ENCODE measurements at regions not wholly inside any gene's neighbourhood (a gene's known extent, or its start where the extent isn't known, plus 50 kb on each side); places are given as distances from the start of the nearest gene placed in this dataset.
"Not testable (repeated sequence)": the region's sequence is repeated elsewhere in the genome, so short reads cannot be mapped to it uniquely, and the experiment has no call there.

DNA sequence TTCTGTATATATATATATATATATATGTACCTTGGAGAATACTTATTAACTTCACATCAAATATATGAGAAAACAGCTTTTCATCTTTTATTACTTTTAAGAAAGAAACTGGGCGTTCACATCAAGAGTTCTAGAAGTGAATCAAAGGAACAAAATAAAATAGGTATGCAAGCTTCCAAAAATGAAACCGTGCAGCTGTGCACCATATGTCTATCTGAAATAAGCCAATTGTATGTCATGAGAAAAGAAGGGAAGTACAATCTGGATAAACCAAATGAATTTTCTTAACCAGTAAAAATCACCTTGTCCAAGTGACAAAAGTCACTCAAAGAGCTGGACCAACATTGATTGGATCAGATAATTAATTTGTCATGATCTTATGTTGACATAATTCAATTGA is 405.4 kb upstream of the TECRL start:
- Histone ChIP-seq H3K9ac (ENCODE audit: low read depth, low read length) (no peak overlapping the region), H3K27me3 (ENCODE audit: insufficient read depth, low read length, poor library complexity) (no peaks in the 10 kb centered on the region), H2AFZ (ENCODE audit: low read depth, low read length) (no peak overlapping the region), H3K4me3 (ENCODE audit: low read depth in 1 of 2, low read length in 2 of 2) (no peak overlapping the region), H3K79me2 (ENCODE audit: insufficient read depth, low read length) (no peaks in the 10 kb centered on the region), H3K9me3 (ENCODE audit: insufficient read depth, low read length, severe bottlenecking) (no peaks in the 10 kb centered on the region), H3K36me3 (ENCODE audit: insufficient read depth, low read length) (no peaks in the 10 kb centered on the region), H3K27ac (ENCODE audit: low read length) (no peak overlapping the region), H3K4me1 (ENCODE audit: insufficient read depth, low read length) (peaks cover 11% of the 10 kb centered on the region), H4K20me1 (ENCODE audit: insufficient read depth, low read length) (no peaks in the 10 kb centered on the region), H3K4me2 (ENCODE audit: insufficient read depth, low read length) (no peak overlapping the region)
- TF ChIP-seq, protein P1, sequence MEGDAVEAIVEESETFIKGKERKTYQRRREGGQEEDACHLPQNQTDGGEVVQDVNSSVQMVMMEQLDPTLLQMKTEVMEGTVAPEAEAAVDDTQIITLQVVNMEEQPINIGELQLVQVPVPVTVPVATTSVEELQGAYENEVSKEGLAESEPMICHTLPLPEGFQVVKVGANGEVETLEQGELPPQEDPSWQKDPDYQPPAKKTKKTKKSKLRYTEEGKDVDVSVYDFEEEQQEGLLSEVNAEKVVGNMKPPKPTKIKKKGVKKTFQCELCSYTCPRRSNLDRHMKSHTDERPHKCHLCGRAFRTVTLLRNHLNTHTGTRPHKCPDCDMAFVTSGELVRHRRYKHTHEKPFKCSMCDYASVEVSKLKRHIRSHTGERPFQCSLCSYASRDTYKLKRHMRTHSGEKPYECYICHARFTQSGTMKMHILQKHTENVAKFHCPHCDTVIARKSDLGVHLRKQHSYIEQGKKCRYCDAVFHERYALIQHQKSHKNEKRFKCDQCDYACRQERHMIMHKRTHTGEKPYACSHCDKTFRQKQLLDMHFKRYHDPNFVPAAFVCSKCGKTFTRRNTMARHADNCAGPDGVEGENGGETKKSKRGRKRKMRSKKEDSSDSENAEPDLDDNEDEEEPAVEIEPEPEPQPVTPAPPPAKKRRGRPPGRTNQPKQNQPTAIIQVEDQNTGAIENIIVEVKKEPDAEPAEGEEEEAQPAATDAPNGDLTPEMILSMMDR (IDR thresholded peaks at IDR 0.05; ENCODE audit: borderline replicate concordance, extremely low read depth, low read length, poor library complexity, severe bottlenecking): no peak
- TF ChIP-seq EZH2 (IDR thresholded peaks at IDR 0.05; ENCODE audit: borderline replicate concordance, low read depth, low read length, severe bottlenecking): no peak
- DNase-seq: no peak
- no peak for ATAC-seq (ENCODE audit: insufficient read depth, low read depth)

DNA sequence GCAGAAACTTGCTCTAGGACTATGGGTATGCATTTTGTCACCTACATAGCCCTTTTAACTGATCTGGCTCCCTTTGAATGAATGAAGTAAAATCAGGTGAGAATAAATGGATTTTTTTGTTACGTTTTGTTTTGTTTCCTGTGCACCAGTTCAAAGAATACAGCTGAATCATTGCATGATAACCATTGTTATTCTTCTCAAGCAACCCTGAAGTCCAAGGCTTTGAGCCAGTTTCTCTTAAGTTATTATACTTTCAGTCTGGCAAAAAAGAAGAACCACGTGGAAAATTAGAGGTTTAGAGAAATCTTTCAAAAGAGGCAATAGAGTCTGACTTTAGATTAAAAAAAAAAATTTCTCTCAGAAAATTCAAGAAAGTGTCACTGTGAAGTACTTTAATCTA is 398.6 kb upstream of the TECRL start:
- Histone ChIP-seq H3K27me3 (ENCODE audit: insufficient read depth, low read length, poor library complexity) (no peaks in the 10 kb centered on the region), H3K27ac (ENCODE audit: low read length) (no peak overlapping the region), H2AFZ (ENCODE audit: low read depth, low read length) (no peak overlapping the region), H3K9me3 (ENCODE audit: insufficient read depth, low read length, severe bottlenecking) (no peaks in the 10 kb centered on the region), H3K36me3 (ENCODE audit: insufficient read depth, low read length) (no peaks in the 10 kb centered on the region), H3K4me1 (ENCODE audit: insufficient read depth, low read length) (peaks cover 14% of the 10 kb centered on the region), H4K20me1 (ENCODE audit: insufficient read depth, low read length) (no peaks in the 10 kb centered on the region), H3K79me2 (ENCODE audit: insufficient read depth, low read length) (no peaks in the 10 kb centered on the region), H3K4me2 (ENCODE audit: insufficient read depth, low read length) (no peak overlapping the region), H3K9ac (ENCODE audit: low read depth, low read length) (no peak overlapping the region), H3K4me3 (ENCODE audit: low read depth in 1 of 2, low read length in 2 of 2) (no peak overlapping the region)
- DNase-seq (no peak), ATAC-seq (ENCODE audit: insufficient read depth, low read depth) (no peak)
- TF ChIP-seq, protein P1 (IDR thresholded peaks at IDR 0.05; ENCODE audit: borderline replicate concordance, extremely low read depth, low read length, poor library complexity, severe bottlenecking): no peak
- TF ChIP-seq EZH2 (IDR thresholded peaks at IDR 0.05; ENCODE audit: borderline replicate concordance, low read depth, low read length, severe bottlenecking): no peak

DNA sequence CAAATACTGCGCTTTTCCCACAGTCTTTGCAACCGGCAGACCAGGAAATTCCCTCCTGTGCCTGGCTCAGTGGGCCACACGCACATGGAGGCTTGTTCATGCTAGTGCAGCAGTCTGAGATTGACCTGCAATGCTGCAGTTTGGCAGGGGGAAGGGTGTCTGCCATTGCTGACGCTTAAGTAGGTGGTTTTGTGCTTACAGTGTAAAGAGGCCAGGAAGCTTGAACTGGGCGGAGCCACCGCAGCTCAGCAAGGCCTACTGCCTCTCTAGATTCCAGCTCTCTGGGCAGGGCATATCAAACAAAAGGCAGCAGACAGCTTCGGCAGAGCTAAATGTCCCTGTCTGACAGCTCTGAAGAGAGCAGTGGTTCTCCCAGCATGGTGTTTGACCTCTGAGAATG is 390.5 kb upstream of the TECRL start:
- Histone ChIP-seq H3K27me3 (ENCODE audit: insufficient read depth, low read length, poor library complexity) (no peaks in the 10 kb centered on the region), H3K36me3 (ENCODE audit: insufficient read depth, low read length) (no peaks in the 10 kb centered on the region), H3K79me2 (ENCODE audit: insufficient read depth, low read length) (no peaks in the 10 kb centered on the region), H3K4me2 (ENCODE audit: insufficient read depth, low read length) (no peak overlapping the region), H3K27ac (ENCODE audit: low read length) (peak overlapping the region; percentile 44; the same call in 1 of the 2 replicates), H3K9me3 (ENCODE audit: insufficient read depth, low read length, severe bottlenecking) (peaks cover 2% of the 10 kb centered on the region), H3K9ac (ENCODE audit: low read depth, low read length) (no peak overlapping the region), H2AFZ (ENCODE audit: low read depth, low read length) (peak overlapping the region; percentile 55; the same call in 1 of the 2 replicates), H3K4me3 (ENCODE audit: low read depth in 1 of 2, low read length in 2 of 2) (no peak overlapping the region), H4K20me1 (ENCODE audit: insufficient read depth, low read length) (no peaks in the 10 kb centered on the region), H3K4me1 (ENCODE audit: insufficient read depth, low read length) (peaks cover 8% of the 10 kb centered on the region)
- TF ChIP-seq EZH2 (IDR thresholded peaks at IDR 0.05; ENCODE audit: borderline replicate concordance, low read depth, low read length, severe bottlenecking): no peak
- TF ChIP-seq, protein P1 (IDR thresholded peaks at IDR 0.05; ENCODE audit: borderline replicate concordance, extremely low read depth, low read length, poor library complexity, severe bottlenecking): no peak
- ATAC-seq (ENCODE audit: insufficient read depth, low read depth) (peak; percentile 64; the same call in 2 of the 3 replicates), DNase-seq (peak; percentile 27)

GRCh38 chr4:64798828-64799227 is 389.6 kb upstream of the TECRL start:
- H4K20me1 ChIP-seq (ENCODE audit: insufficient read depth, low read length); H3K79me2 ChIP-seq (ENCODE audit: insufficient read depth, low read length); H3K36me3 ChIP-seq (ENCODE audit: insufficient read depth, low read length); H3K9me3 ChIP-seq (ENCODE audit: insufficient read depth, low read length, severe bottlenecking); H3K4me1 ChIP-seq (ENCODE audit: insufficient read depth, low read length); ATAC-seq (ENCODE audit: insufficient read depth, low read depth); H3K27ac ChIP-seq (ENCODE audit: low read length); H3K9ac ChIP-seq (ENCODE audit: low read depth, low read length); H3K4me3 ChIP-seq (ENCODE audit: low read depth in 1 of 2, low read length in 2 of 2); H2AFZ ChIP-seq (ENCODE audit: low read depth, low read length); DNase-seq; H3K4me2 ChIP-seq (ENCODE audit: insufficient read depth, low read length); H3K27me3 ChIP-seq (ENCODE audit: insufficient read depth, low read length, poor library complexity): not testable (repeated sequence)
